HTR-8/SVneo (cell line): ENCODE measurements at regions not wholly inside any gene's neighbourhood (a gene's known extent, or its start where the extent isn't known, plus 50 kb on each side); places are given as distances from the start of the nearest gene placed in this dataset.
"Not testable (repeated sequence)": the region's sequence is repeated elsewhere in the genome, so short reads cannot be mapped to it uniquely, and the experiment has no call there.

Experiments used
- DNase-seq: peaks from one replicate; pipeline ENCODE4 v3.0.0; 2011; ENCODE audit warnings: low spot score, mixed read lengths; ENCODE audit not compliant: insufficient read length
- FAIRE-seq: peaks from 2 replicates; lab custom pipeline; 2011; peaks lifted over from hg19 to GRCh38; lab: Jason Lieb, UNC

DNA sequence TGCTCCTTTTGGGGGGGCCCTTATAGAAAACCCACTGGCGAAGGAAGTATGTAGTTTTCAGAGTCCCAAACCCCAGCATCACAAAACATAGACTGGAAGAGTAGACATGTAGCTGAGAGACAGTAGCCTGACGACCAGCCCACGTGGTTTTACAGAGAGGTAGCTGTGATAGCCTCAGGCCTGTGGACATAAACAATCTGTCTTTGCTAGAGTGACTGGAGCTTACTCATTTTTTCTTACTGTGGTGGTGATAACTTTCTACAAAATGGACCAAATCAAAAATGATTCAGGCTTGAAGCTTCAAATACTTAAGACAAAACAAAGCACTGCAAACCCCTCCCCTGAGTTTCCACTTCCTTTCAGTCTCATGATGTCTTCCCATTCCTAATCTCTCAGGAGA lies 497.0 kb downstream of the RWDD3 start:
- no peak for FAIRE-seq

GRCh38 chr1:95731466-95731865 lies 497.5 kb downstream of the RWDD3 start:
- no peak for FAIRE-seq
- DNase-seq = no peak

More for the DNA sequence above, 497.0 kb downstream of the RWDD3 start:
- DNase-seq = no peak

GRCh38 chr1:95733031-95733430 lies 499.0 kb downstream of the RWDD3 start:
- DNase-seq (no peak), FAIRE-seq (no peak)

- FAIRE-seq = no peak
- no peak for DNase-seq
Observed at GRCh38 chr1:95733671-95734070, 499.7 kb downstream of the RWDD3 start.

DNA sequence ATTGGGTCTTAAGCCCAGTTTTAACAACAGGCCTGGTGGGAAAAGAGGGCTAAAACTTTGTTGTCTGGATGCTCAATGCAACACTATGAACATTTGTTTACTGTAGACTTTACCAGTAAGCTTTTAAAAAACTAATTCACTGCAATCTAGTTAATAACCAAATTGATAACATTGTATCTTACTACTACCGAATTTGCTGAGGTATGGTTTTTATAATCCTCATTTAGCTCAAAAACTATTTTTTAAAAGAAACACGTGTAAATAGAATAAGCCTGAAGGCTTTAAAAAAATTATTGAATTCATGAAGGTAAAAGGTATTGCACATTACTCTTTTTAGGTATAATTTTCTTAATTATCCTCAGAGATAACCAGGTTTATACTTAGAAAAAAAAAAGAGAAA lies 500.6 kb downstream of the RWDD3 start:
- no peak for DNase-seq
- FAIRE-seq = no peak

GRCh38 chr1:95742591-95743089 lies 508.6 kb downstream of the RWDD3 start:
- FAIRE-seq = no peak
- DNase-seq = no peak

DNA sequence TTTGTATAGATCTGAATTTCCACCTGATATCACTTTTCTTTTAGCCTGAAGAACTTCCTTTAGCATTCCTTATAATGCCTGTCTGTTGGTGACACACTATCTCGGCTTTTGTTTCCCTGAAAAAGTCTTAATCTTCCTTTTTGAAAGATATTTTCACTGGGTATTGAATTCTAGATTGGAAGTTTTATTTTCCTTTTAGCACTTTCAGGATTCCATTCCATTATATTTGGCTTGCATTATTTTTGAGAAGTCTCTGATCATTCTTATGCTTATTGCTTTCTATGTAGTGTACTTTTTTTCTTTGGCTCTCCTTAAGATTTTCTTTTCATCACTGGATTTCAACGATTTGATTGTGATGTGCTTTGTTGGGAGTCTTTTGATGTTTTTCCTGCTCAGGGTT lies 510.7 kb downstream of the RWDD3 start:
- no peak for DNase-seq
- FAIRE-seq = no peak

GRCh38 chr1:95752515-95753381 lies 518.7 kb downstream of the RWDD3 start:
- DNase-seq = no peak
- no peak for FAIRE-seq

DNA sequence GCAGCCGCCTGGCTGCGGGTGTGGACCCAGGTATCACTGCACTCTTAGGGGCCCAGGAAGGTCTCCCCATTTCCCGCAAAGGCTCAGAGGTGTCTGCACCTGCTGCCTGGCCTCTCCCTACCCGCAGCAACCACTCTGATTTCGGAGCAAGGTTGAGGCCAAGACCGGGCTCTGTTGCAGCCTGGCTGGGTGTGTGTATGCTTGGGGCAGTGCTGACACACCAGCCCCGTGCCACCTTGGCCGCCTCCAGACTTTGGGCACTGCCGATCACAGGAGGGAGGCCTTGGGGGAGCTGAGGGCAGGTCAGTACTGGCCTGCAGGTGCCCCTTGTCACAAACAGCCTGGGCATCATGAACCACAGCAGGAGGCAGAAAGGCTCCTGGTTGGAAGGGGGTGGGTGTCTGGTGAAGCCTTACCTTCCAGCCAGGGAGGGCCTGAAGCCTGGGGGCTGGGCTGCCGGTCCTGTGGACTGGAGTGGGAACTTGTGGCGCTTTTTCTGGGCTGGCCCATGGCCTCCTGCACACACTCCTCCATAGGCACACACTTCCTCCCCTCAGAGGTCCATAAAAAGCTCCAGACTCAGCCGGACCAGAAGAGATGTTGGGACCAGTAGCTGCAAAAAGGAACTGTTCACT lies 519.5 kb downstream of the RWDD3 start:
- no peak for DNase-seq
- no peak for FAIRE-seq

- FAIRE-seq (no peak), DNase-seq (no peak)
Observed at GRCh38 chr1:95754412-95754811, 520.4 kb downstream of the RWDD3 start.

DNA sequence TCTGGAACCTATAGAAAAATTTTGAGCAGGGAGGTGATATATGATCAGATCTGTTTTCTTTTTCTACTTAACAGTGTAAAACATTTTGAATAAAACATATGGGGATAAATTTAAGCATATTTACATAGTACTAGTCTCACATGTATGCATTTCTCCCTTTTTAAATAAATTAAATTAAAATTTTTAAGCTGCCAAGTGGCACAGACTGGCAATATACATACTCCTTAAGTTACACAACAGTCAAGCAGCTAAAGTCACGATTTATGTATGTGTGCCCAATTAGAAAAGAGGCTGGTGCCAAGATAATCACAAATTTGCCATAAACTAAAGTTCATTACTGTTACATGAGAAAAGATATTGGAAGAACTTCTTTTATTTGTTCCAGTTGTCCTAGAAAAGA lies 532.0 kb downstream of the RWDD3 start:
- no peak for FAIRE-seq

DNA sequence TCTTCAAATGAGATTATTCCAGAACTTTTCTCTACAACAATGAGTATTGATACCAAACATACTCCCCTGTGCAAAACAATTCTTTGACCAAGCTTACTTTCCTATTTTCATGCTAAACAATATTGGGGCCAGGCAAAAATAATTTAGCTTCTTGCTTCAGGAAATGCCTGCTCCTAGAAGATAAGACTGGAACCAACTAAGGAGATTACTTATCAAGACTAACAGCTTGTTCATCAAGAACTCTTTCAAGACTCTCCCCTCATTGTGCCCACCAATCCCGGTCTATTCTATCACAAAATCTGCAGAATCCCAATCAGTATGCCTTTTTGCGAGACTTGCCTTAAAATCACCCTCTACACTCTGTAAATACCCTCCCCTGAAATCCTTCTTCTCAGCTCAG lies 536.6 kb downstream of the RWDD3 start:
- no peak for DNase-seq
- FAIRE-seq = no peak

More for the DNA sequence above, 532.0 kb downstream of the RWDD3 start:
- no peak for DNase-seq

DNA sequence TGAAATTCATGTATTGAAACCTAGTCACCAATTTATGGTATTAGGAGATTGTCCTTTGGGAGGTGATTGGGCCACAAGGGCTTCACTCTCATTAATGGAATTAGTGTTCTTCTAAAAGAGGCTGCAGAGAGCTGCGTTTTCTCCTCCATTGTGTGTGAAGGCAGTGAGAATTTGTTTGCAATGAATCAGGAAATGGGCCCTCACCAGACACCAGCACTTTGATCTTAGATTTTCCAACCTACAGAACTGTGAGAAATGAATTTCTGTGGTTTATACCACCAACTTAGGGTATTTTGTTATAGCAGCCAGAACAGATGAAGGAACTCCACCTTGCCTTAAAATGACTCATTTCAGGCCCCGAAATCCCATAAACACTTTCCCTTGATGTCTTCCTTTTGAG lies 544.2 kb downstream of the RWDD3 start:
- DNase-seq = no peak
- no peak for FAIRE-seq

DNA sequence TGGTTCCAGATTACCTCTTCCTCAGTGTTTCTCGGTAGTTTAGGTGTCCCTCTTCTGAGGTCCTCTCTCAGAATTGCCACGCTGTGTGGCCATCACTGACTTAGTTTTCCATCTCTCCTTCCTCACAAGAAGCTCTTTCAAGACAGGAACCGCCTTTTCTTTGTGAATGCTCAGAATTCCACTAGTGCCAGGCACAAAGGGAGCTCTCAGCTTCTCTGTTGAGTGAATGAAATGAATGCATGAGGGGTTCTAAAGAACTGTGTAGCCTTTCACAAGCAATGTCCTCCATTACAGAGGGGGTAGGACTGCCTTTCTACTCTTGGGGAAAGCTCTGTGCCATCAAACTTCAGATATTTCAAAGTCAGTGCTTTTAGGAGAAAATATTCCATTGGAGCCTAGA lies 546.8 kb downstream of the RWDD3 start:
- FAIRE-seq (no peak), DNase-seq (no peak)

DNA sequence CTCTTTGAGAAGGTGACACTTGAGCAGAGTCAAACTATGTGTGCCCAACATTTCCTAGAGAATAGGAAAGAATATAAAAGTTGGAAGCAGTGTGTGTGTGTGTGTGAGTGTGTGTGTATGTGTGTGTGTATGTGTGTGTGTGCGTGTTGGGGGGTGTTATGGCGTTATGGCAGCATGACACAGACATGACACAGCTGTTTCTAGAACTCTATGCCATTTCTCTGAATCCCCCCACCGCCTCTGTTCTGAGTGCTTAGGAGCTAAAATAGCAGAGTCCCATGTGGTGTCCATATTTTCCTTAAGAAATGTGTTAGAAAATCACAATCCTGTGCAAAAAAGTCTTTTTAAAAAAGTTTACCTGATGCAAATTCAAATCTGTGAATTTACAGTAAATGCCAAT lies 556.1 kb downstream of the RWDD3 start:
- FAIRE-seq (no peak), DNase-seq (no peak)

DNA sequence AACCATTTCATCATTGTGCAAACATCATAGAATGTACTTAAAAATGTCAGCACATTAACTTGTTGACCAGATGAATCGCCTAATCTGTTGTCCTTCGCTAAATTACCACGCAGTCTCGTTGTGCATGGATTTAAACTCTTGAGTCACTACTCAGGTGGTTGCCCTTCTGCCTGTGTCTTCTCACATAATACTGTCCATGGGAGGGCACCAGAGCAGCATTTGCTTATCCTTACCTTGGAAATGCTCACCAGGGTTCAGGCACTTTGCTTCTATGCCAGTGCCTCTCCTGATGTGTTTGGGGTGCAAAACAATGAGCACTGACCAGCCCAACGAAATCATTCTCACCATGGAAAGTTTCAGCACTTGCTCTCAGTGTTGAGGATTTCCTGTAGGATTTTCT lies 559.9 kb downstream of the RWDD3 start:
- FAIRE-seq (no peak), DNase-seq (no peak)

- not testable (repeated sequence) for DNase-seq, FAIRE-seq
Observed at GRCh38 chr1:95797761-95798160, 563.8 kb downstream of the RWDD3 start.

GRCh38 chr1:95806171-95806570 lies 572.2 kb downstream of the RWDD3 start:
- DNase-seq = no peak
- no peak for FAIRE-seq

- FAIRE-seq = no peak
Observed at GRCh38 chr1:95809391-95809790, 575.4 kb downstream of the RWDD3 start.

DNA sequence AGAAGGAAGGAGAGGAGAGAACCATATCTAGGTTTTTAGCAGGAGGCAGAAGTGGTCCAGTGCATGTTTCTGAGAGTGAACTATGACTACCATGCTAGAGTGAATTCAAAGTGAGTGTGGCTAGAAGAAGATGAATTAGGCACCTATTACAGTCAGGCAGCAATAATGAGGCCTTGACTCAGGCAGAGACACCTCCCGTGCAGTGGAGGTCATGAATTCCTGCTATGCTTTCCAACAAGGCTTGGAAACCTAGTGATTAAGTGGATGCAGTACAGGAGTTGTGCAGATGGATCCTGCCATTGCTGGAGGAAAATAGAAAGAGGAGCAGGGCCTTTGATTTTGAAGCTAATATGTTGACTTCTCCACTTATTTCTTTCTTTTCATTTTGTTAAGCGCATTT lies 581.5 kb downstream of the RWDD3 start:
- no peak for DNase-seq

More at GRCh38 chr1:95809391-95809790, 575.4 kb downstream of the RWDD3 start:
- no peak for DNase-seq

DNA sequence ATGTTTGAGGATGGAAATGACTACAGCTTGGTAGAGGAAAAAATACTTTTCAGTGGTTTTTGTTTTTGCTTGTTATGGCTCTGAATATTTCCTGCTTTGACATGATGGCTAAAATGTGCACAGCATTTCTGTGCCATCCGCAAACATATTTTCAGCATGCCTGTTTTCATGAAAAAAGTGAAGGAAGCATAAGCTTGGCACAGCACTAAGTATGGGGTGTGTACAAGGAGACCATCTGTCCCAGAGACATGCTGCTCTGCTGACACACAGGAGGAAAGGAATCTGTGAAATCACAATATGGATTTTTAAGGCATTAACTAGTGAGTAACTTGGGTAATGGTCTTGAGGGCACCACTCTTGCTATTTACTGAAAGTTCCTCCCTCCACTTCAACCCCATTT lies 595.5 kb downstream of the RWDD3 start:
- DNase-seq = no peak
- FAIRE-seq = no peak

More for the DNA sequence above, 581.5 kb downstream of the RWDD3 start:
- FAIRE-seq = no peak
